ENCODE measurements at regions not wholly inside any gene's neighbourhood (a gene's known extent, or its start where the extent isn't known, plus 50 kb on each side); places are given as distances from the start of the nearest gene placed in this dataset.

DNA sequence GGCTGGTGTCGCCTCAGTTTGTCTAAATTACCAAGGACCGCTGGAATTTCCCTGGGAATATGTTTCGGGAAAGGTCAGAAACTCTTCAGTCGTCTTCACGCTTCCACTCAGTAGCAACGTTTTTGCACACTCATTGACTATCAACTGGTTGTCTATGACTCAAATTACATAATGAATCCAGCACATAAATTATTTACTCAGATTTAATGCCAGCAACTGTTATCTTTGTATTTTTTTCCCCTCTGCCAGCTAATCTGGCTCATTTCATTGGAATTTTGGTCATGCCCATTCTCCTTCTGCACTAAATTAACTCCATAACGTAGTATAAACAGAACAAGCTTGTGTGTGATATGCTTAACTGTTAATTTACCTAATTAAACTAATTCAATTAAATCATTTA, 372.7 kb upstream of the ZFHX3 start:
- no peak for TF ChIP-seq NCOA2 (CRISPR knock-in tag; IDR thresholded peaks at IDR 0.05)
- TF ChIP-seq PHF5A (CRISPR knock-in tag; IDR thresholded peaks at IDR 0.05; ENCODE audit: low read depth, unreplicated experiment): no peak
- TF ChIP-seq ZNF556 (CRISPR knock-in tag; IDR thresholded peaks at IDR 0.05; ENCODE audit: borderline replicate concordance): no peak
- TF ChIP-seq SMARCE1 (IDR thresholded peaks at IDR 0.05; ENCODE audit: borderline replicate concordance): no peak
- no peak for TF ChIP-seq RBM39 (IDR thresholded peaks at IDR 0.05; ENCODE audit: low read depth, low read length, poor library complexity, severe bottlenecking)

Data from HepG2 (cell line).